IPS-15b (cell line): ENCODE measurements at regions not wholly inside any gene's neighbourhood (a gene's known extent, or its start where the extent isn't known, plus 50 kb on each side); places are given as distances from the start of the nearest gene placed in this dataset.

ENCODE experiments used
- H3K27me3 ChIP-seq: one replicate; pipeline ENCODE4 v1.6.1; 2013; ENCODE audit warnings: low read length; ENCODE audit not compliant: control insufficient read depth, insufficient read depth
- H3K36me3 ChIP-seq: one replicate; pipeline ENCODE4 v1.6.1; 2013; ENCODE audit warnings: low read length; ENCODE audit not compliant: control insufficient read depth, insufficient read depth
- H3K4me1 ChIP-seq: one replicate; pipeline ENCODE4 v1.6.1; 2013; ENCODE audit warnings: mild to moderate bottlenecking, low read length; ENCODE audit not compliant: control insufficient read depth, insufficient read depth
- H3K4me3 ChIP-seq: one replicate; pipeline ENCODE4 v1.5.1; 2013; ENCODE audit warnings: low read depth, low read length
- H3K9ac ChIP-seq: one replicate; pipeline ENCODE4 v1.6.1; 2013; ENCODE audit warnings: low read depth, mild to moderate bottlenecking, low read length
- H3K9me3 ChIP-seq: one replicate; pipeline ENCODE4 v1.6.1; 2013; ENCODE audit warnings: mild to moderate bottlenecking, low read length; ENCODE audit not compliant: control insufficient read depth, insufficient read depth

GRCh38 chr2:142200062-142200461, 69.2 kb upstream of the LRP1B start:
- H3K36me3 ChIP-seq = no peaks in the 10 kb centered on the region

GRCh38 chr2:142199073-142199472, 68.3 kb upstream of the LRP1B start:
- H3K4me3 ChIP-seq = no peak overlapping the region
- no peaks in the 10 kb centered on the region for H3K9me3 ChIP-seq
- no peaks in the 10 kb centered on the region for H3K4me1 ChIP-seq
- H3K9ac ChIP-seq = no peak overlapping the region
- H3K27me3 ChIP-seq = no peaks in the 10 kb centered on the region
- no peaks in the 10 kb centered on the region for H3K36me3 ChIP-seq

More at GRCh38 chr2:142200062-142200461, 69.2 kb upstream of the LRP1B start:
- no peaks in the 10 kb centered on the region for H3K9me3 ChIP-seq
- H3K4me1 ChIP-seq = no peaks in the 10 kb centered on the region
- no peak overlapping the region for H3K4me3 ChIP-seq
- no peak overlapping the region for H3K9ac ChIP-seq
- H3K27me3 ChIP-seq = no peaks in the 10 kb centered on the region

- Histone ChIP-seq H3K36me3 (no peaks in the 10 kb centered on the region), H3K27me3 (no peaks in the 10 kb centered on the region), H3K9me3 (no peaks in the 10 kb centered on the region), H3K4me3 (no peak overlapping the region), H3K4me1 (no peaks in the 10 kb centered on the region), H3K9ac (no peak overlapping the region)
Observed at GRCh38 chr2:142190805-142191204, 60.0 kb upstream of the LRP1B start.

- Histone ChIP-seq H3K27me3 (no peaks in the 10 kb centered on the region), H3K4me3 (no peak overlapping the region), H3K4me1 (no peaks in the 10 kb centered on the region), H3K36me3 (no peaks in the 10 kb centered on the region), H3K9ac (no peak overlapping the region), H3K9me3 (no peaks in the 10 kb centered on the region)
Observed at GRCh38 chr2:142189501-142189900, 58.7 kb upstream of the LRP1B start.

GRCh38 chr2:142188562-142188961, 57.7 kb upstream of the LRP1B start:
- H3K27me3 ChIP-seq = no peaks in the 10 kb centered on the region
- no peaks in the 10 kb centered on the region for H3K36me3 ChIP-seq
- H3K4me3 ChIP-seq = no peak overlapping the region
- no peak overlapping the region for H3K9ac ChIP-seq
- H3K9me3 ChIP-seq = no peaks in the 10 kb centered on the region
- no peaks in the 10 kb centered on the region for H3K4me1 ChIP-seq

GRCh38 chr2:142180820-142181533, 50.2 kb upstream of the LRP1B start:
- Histone ChIP-seq H3K4me3 (peak overlapping the region; percentile 33), H3K36me3 (no peaks in the 10 kb centered on the region), H3K4me1 (no peaks in the 10 kb centered on the region), H3K9me3 (no peaks in the 10 kb centered on the region), H3K27me3 (no peaks in the 10 kb centered on the region), H3K9ac (no peak overlapping the region)
